ENCODE measurements at regions not wholly inside any gene's neighbourhood (a gene's known extent, or its start where the extent isn't known, plus 50 kb on each side); places are given as distances from the start of the nearest gene placed in this dataset.

DNA sequence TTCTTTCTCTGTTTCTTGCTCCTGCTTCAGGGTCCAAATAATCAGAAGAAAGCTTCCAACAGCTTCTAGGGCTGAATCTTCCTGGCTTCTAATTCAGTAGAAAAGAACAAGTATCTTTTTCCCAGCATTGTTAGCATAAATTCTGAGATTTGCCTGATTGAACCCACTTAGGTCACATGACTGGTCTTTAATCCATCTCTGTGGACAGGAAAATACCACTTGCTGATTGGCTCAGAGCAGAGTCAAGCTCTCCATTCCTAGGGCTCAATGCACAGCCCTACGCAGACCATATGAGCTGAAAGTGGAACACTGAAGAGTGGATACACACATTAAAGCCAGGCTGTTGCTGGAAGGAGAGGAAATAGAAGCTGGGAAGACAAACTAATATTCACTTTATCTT is 99.6 kb upstream of the RPL34 start:
- no peak for DNase-seq

DNA sequence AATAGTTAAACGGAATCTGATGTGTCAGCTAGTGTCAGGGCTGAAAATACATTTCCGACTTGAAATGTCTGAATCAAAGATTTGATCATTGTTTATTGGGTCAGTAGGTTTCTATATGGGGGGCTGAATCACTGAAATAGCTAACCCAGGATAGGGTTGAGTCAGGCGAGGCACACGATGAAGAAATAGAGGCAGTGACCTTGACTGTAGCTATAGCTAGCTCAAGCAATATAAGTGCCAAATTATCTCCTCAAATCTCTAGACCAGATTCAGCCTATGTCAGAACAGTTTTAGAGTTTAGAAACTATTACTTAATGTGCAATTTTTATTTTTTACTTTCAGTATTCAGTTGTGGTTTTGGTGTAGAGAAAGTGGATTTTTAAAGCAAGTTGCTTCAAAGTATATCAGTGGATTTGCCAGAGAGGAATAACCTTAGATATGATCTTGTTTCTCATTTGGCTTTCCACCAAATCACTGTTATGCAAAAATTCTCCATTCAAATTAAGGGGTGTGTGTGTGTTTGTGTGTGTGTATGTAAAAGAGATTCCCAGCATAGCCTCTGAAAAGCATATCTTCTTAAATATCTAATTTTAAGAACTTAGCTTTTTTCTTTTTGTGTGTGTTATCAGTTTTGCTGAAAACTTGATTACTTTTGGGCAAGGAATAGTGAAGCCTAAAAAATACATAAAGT is 100.3 kb upstream of the RPL34 start:
- DNase-seq: no peak

DNA sequence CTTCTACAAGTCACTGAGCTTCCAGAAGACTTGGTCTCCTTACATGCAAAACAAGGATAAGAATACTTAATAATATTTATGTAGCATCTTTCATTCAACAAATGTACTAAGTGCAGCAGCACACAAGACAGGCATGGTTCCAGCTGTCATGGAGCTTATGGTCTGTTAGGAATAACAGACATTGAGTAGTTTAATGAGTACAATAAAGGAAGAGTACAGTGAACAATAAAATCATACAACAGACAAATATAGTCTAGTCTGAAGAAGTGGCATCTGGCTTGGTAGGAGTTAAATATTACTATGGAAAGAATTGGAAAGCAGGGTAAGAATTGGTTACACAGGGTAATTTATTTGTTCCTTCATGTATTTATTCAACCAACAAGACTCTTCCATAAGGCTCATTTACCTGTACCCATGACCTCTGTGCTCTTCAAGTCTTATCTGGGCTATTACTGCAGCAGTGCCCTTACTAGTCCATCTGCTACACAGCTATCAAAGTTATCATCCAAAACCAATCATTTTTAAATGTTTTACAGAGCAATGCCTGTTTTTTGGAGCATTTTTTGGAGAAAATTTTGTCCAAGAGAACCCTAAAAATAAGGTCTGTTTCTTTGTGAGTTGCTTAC is 101.1 kb upstream of the RPL34 start:
- no peak for DNase-seq

DNA sequence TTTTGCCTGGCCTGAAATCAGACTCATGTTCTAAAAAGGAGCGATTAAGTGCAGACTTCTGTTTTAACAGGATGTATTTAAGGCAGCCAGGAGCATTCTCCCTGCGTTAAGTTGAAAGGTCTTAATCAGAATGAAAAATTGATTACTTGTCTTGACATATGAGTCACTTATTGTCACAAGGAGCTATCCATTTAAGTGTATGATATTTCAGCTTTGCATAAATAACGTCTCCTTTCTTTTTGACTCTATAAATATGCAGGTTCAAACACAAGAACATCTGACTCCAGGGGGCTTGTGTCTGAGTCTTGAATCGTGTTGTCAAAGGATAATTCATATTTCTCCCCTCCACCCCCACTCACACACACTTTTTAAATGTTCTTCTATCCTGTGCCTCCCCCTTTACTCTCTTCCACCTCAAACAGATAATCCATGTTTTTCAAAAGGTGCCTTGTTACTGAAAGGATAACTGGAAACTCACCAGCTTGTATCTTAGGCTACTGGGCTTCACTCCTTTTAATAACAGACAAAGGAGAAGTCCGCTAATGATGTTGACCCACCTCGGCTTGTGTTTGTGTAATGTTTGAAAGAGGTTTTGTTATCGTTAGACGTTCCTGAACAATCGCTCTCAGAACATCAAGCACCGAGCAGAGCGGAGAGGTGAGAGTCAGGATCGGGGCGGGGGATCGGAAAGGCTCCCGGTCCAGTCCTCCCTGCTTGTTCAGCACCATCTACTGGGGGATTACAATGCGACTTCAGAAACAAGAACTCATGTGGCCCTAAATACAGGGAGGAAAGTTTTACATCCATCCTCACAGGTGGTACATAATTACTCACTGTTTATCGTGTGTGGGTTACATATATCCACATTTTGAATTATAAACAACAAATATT is 107.5 kb upstream of the RPL34 start:
- peak; percentile 22 to 32 for DNase-seq

DNA sequence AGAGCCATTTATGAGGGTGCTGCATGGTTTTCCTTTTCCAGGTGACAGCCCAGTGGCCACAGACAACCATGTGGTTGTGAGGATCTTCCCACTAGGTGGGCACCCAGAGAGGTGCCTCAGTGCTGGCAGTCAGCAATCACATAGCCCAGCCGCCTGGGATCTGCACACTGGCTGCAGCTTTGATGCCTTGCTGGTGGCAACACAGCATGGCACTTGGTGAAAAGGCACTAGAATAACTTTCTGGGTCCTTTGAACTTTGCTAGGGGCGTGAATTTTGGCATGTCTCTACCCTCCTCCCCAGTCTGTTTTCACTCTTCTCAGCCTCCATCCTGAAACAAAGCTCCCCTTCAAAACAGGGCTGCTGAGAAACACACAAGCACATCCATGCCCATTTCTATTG is 108.8 kb upstream of the RPL34 start:
- DNase-seq: no peak

DNA sequence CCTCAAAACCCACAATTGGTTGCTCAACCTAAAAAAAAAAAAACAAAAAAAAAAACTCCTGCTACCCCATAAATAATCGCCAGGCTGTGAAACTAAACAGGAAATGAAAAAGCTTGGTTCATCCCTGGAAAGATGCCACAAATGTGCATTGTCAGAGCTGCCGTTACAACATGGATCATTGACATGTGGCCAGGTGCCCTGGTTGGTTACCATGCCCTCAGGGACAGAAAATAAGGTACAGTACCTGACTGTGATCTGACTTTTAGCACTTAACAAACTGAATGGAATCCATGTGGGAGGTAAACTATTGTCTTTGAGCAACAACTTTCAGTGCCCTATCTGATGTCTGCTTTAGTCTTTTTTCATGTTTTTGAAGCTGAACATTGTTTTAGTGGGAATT is 118.0 kb upstream of the RPL34 start:
- no peak for DNase-seq

DNA sequence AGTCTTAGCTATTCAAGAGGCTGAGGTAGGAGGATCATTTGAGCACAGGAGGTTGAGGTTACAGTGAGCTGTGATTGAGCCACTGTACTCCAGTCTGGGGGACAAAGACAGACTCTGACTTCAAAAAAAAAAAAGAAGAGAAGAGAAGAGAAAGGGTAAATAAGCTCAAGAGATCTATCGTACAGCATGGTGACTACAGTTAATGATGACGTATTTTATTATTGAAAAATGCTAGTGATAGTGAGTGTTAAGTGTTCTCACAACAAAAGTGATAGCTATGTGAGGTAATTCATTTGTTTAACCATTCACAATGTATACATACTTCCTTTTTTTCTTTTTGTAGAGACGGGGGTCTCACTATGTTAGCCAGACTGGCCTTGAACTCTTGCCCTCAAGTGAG is 121.5 kb upstream of the RPL34 start:
- no peak for DNase-seq

DNA sequence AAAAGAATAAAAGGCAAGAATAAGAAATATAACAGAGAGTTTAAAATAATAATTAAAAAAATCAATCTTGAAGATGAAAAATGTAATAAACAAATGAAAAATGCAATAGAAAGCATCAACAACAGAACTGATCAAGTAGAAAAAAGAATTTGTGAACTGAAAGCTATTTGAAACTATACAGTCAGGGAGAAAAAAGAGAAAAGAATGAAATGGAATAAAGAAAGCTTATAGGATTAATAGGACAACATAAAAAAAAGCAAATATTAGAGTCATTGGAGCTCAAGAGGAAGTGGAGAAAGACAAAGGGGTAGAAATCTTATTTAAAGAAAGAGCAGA is 126.8 kb upstream of the RPL34 start:
- DNase-seq: no peak

DNA sequence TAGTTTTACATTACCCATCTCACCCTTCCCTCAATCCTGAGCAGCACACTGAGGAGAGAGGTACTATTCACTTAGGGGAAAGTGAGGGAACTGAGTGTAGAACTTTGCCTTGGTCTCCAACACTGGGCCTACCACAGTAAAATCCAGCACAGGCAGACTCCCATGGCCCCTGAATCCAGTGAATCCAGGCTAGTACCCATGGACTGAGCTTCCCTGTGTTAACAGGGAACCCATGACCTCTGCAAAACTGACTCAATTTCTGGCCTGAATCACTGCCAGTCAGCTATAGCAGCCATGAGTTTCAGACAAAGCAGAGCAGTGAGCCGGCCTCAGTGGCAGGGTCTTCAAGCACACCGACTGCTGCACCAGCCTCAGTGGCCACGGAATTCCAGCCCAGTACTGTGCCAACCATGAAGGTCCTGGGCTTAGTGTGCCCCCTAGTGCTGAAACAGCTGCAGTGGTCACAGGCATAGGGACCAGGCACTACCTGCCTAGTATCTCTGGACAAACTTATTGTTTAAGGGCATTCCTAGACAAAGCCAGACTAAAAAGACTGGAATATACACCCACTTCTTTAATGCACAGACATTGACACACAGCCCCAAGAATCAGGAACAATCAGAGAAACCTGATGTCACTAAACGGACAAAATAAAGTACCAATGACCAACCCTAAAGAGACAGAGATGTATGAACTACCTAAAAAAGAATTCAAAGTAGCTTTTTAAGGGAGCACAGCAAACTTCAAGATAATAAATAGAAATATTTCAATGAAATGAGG is 127.4 kb upstream of the RPL34 start:
- DNase-seq: peak; percentile 45 to 54

DNA sequence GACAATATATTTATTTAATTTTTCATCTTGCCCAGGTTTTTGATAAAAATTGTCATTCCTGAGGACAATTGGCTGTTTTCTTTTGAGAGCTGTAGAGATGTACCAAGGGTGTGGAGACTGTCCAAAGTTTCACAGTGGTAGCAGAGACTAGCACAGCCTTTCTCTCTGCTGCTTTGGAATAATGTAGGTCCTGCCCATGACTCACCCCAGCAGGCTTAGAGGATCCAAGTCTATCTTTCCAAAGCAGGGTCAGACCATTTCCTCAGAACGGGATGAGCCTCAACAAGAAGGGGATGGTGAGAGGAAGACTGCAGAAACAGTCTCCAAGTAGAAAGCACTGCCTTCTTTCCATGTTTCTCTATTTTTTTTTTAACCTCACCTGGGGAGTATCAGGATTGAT is 131.5 kb upstream of the RPL34 start:
- no peak for DNase-seq

DNA sequence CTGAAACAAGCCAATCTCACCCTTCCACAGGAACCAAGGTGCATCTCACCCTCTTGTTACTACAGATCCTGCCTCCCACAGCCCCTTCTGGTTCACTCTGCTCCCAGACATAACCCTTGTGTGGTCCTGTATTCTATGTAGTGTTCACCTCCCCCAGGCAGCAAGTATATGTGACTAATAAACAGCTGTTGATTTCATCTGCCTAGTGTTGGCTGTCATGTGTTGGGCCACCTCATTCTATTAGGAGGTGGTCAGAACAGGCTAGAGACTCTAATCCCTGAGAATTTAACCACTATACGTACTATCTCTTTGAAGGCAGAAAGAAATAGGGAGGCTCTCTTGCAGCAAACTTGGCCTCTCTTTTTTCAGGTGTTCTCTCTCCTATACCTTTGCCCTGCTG is 134.3 kb upstream of the RPL34 start:
- DNase-seq: no peak

DNA sequence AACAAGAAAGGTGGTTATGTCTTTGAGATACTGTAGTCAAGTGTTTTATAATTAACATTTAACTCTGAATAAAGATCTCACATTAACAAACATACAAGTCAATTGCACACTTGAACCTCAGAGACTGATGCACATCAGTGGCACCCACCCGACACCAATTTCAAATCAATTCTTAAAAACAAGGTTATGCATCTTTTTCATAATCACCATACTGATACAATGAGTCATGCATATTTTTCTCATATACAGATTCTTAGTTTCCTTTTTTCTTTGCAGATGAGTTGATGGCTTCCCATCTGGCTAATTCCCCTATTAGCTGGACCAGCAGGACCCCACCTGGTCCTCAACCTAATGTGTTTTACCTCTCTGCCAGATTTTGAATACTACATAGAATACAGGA is 136.2 kb upstream of the RPL34 start:
- DNase-seq: no peak

DNA sequence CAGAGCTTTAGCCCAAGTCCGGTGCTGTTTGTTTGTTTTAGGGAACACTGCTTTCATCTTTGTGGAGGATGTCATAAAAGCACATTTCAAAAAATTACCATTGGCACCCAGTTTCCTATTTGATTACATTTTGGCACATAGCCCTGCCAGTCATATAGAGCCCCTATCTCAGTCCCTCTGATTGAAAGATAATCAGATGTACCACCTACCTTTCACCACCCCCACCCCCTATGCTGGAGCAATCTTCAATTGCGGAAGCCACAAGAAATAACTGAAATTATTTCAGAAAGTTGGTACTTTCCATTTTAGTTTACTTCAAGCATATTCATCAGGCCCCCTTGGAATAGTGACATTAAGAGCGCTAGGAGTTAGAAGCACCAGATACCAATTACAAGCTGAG is 136.7 kb upstream of the RPL34 start:
- no peak for DNase-seq

DNA sequence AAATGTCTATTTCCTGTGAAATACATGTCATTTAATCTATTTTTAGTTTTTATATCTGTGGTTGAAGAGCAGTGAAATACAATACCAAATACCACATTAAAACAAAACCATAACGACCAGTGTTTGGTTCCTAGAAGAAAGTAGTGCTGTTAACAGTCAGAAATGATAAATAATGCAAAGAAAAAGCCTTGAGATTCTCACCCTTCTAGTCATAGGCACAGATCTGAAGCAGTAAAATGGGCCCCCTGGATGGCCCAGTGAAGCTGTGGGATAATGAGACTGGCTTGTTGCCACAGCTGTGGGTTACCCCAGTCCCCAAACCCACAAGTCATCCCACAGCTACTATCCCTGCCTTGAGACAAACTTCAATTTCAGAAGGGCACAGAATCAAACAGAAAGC is 137.3 kb upstream of the RPL34 start:
- peak; percentile 24 to 44 for DNase-seq

DNA sequence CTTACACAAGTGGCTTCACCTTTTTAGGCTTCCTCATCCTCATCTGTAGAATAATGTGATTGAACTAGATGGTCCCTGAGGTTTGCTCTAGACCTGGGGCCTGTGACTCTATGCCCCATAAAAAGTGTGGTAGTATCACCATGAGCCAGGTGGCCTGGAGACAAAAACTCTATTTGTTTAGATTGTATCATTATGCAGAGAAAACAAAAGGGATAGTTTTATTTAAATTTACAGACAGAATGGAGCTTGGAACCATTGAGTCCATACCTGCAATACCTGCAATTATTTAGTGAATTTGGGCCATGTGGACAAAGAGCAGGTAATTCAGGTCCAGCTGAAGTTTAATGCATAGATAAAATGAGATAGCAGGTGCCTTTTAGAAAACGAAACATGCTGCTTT is 139.5 kb upstream of the RPL34 start:
- no peak for DNase-seq

DNA sequence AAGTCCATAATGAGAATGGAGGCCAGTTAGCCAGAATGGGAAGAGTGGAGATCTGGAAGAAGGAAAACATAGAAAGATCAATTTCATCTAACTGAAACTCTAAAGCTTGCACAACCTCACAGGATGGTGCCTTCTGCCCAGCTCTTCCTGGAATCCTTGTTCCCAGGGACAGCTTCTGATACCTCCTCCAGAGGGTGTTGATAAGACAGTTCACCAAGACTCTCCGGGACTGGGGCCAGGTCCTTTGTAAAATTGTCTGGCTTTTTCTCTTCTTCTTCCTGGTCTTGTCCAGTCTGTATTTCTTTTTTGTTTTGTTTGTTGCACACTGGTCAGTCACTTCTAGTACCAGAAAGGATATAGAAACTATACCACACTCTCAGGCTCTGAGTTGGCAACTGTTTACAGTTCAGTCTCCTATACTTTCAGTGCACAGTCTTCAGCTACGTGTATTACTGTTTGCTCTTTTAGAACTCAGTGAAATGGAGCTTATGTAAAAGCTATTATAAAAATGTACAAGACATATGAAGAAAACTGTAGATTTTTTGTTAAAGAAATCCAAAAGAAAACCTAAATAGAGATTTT is 142.8 kb upstream of the RPL34 start:
- no peak for DNase-seq

DNA sequence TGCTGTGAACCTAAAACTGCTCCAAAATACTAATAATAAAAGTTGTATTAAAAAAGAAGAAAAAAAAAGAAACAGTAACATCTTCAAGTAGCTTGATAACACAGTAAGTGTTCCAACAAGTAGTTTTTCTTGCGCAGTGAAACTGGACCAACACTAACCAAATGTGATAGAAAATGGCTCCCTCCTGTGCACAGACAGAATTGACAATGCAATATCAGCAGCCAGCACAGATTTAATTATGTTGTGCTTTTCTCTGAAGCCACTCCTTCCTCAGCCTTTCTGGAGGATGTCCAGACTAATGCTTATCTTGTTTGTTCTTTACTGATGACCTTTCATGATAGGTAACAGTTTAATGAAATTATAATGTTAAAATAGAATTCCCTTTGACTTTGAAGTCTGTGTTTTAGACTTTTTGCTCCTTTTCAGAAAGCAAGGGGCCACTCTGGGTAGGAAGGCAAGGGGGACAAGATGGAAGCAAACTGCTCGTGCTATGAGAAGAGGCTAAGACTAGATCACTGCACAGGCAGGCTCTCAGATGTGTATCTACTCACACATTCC is 147.1 kb upstream of the RPL34 start:
- DNase-seq: no peak

DNA sequence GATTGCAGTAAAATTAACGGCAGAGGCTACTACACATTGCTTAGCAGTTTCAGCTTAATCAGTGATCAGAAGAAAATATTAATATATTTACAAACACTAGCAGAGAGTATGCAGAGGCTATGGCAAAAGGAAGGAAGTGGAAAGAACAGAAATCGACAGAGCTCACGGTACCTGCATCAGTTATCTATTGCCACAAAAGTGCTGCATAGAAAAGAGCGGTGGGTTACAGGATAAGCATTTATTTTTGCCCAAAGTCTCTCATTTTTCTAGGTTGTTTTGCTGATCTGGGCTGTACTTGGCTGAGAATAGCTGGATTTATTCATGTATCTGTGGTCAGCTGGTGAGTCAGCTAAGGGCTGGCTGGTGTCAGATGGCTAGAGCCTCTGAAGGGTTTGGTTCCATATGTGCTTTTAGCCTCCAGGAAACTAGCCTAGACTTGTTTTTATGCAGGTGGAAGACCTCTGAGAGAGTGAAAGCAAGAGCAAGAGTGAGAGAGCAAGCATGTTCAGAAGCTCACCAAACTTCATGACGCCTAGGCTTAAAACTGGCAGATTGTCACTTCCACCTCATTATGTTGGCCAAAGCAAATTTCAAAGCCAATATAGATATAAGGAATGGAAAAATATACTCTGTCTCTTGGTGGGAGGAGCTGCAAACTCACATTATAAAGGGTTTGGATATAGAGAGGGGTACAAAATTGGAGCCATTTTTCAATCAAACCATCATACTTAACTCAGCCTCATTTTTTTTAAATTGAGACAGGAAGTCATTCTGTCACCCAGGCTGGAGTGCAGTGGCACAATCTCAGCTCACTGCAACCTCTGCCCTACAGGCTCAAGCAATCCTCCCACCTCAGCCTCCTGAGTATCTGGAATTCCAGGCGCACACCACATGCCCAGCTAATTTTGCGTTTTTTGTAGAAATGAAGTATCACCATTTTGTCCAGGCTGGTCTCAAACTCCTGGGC is 153.2 kb upstream of the RPL34 start:
- DNase-seq: peak in 1 of 2 experiments; percentile 17

DNA sequence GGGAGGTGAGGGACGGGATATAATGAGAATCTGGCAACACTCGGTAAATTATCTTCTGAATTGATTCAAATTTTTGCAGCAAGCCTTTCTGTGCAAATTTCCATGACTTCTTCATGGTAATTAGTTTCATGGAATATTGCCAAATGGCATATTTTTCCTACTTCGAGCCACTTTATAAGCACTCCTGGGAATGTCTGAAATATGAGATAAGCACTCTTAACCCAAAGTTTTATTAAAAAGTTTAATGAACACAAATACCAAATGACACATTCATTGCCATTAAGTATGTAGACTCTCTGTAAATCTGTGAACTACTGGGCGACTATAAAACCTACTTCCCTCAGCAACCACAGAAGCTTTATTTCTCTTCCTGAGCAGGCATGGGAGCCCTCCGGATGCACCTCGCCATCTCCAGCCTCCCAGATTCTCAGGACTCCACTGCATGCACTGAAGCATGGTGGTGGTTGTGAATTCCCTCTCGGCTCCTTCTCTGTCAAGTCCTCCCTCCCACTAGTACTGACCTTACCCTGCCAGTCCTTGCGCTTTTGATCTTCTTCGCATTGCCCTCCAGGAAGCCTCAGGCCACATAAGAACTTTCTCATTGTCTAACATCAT is 154.4 kb upstream of the RPL34 start:
- DNase-seq: no peak

DNA sequence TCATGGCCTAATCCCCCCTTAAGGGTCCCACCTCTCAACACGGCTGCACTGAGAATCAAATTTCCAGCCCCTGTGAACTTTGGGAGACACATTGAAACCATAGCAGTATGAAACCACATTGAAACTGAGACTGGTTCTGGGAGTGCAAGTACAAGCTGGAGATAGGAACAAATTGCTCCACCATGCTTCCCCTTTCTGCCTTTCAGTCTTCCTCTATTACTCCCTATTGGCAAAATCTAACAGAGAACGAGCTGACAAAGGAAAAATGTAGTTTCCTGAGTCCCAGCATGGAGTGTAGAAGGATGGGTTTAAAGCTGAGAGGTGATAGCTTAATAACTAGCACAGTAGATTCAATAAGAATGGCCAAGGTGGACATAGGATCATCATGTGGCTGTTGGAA is 161.7 kb upstream of the RPL34 start:
- no peak for DNase-seq

DNA sequence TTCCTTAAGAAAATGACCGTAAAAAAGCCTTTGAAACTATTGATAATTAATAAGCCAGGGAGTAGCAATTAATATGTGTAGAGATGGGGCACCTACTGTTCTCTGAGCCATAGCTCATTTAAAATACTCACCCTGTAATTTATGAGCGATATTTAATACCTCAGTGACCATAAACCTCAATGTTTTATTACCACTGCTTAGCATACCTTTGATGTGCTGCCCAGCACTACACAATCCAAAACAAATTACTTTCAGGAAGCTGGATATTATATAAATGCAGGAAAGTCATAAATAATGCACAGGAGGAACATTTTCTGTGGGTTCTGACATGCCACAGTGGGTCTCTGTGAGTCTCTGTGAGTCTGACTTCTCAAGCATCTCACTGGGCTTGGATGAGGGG is 166.1 kb upstream of the RPL34 start:
- no peak for DNase-seq
